OCI-LY3 (cell line): ENCODE measurements at regions not wholly inside any gene's neighbourhood (a gene's known extent, or its start where the extent isn't known, plus 50 kb on each side); places are given as distances from the start of the nearest gene placed in this dataset.
"Not testable (repeated sequence)": the region's sequence is repeated elsewhere in the genome, so short reads cannot be mapped to it uniquely, and the experiment has no call there.

ENCODE experiments used
- EZH2phosphoT487 ChIP-seq: fragments of 200-600 bp; shearing (Covaris generic); IDR thresholded peaks from 2 replicates; pipeline ENCODE4 v1.6.1; 2018; ENCODE audit warnings: antibody characterized with exemption, mixed run types, low read depth
- TF ChIP-seq, protein P1 (sequence below): fragments of 200-600, 300-600 bp; sonication (generic); IDR thresholded peaks from 2 replicates; pipeline ENCODE4 v1.5.1; 2014; ENCODE audit warnings: antibody characterized with exemption, low read length, low read depth

GRCh38 chr10:4394455-4394854, 431.6 kb upstream of the AKR1E2 start:
- TF ChIP-seq, protein P1, sequence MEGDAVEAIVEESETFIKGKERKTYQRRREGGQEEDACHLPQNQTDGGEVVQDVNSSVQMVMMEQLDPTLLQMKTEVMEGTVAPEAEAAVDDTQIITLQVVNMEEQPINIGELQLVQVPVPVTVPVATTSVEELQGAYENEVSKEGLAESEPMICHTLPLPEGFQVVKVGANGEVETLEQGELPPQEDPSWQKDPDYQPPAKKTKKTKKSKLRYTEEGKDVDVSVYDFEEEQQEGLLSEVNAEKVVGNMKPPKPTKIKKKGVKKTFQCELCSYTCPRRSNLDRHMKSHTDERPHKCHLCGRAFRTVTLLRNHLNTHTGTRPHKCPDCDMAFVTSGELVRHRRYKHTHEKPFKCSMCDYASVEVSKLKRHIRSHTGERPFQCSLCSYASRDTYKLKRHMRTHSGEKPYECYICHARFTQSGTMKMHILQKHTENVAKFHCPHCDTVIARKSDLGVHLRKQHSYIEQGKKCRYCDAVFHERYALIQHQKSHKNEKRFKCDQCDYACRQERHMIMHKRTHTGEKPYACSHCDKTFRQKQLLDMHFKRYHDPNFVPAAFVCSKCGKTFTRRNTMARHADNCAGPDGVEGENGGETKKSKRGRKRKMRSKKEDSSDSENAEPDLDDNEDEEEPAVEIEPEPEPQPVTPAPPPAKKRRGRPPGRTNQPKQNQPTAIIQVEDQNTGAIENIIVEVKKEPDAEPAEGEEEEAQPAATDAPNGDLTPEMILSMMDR = not testable (repeated sequence)
- not testable (repeated sequence) for TF ChIP-seq EZH2phosphoT487
